NCI-H146 (cell line): ENCODE measurements at regions not wholly inside any gene's neighbourhood (a gene's known extent, or its start where the extent isn't known, plus 50 kb on each side); places are given as distances from the start of the nearest gene placed in this dataset.

Experiments
- DNase-seq: peaks from one replicate; lab custom pipeline; 2025; lab: John Stamatoyannopoulos, UW

GRCh38 chr1:213643360-213643759 is 344.4 kb upstream of the PROX1 start:
- DNase-seq = no peak

GRCh38 chr1:213647864-213648650 is 339.7 kb upstream of the PROX1 start:
- DNase-seq = no peak

GRCh38 chr1:213649373-213649772 is 338.4 kb upstream of the PROX1 start:
- DNase-seq = peak; percentile 83

- peak; percentile 59 for DNase-seq
Measured at GRCh38 chr1:213650603-213651002, 337.2 kb upstream of the PROX1 start.

GRCh38 chr1:213651077-213651476 is 336.7 kb upstream of the PROX1 start:
- DNase-seq = peak; percentile 59

- no peak for DNase-seq
Measured at GRCh38 chr1:213652109-213652508, 335.7 kb upstream of the PROX1 start.

GRCh38 chr1:213656039-213656438 is 331.7 kb upstream of the PROX1 start:
- no peak for DNase-seq

- no peak for DNase-seq
Measured at GRCh38 chr1:213656503-213656902, 331.3 kb upstream of the PROX1 start.

- no peak for DNase-seq
Measured at GRCh38 chr1:213657013-213657412, 330.8 kb upstream of the PROX1 start.

GRCh38 chr1:213657879-213658278 is 329.9 kb upstream of the PROX1 start:
- DNase-seq = no peak

- peak; percentile 12 for DNase-seq
Measured at GRCh38 chr1:213658457-213658856, 329.3 kb upstream of the PROX1 start.

- peak; percentile 11 for DNase-seq
Measured at GRCh38 chr1:213659580-213660547, 327.9 kb upstream of the PROX1 start.

- DNase-seq = no peak
Measured at GRCh38 chr1:213661302-213661701, 326.5 kb upstream of the PROX1 start.

- peak; percentile 86 for DNase-seq
Measured at GRCh38 chr1:213666113-213666512, 321.7 kb upstream of the PROX1 start.

- DNase-seq = no peak
Measured at GRCh38 chr1:213666922-213667321, 320.9 kb upstream of the PROX1 start.

- DNase-seq = no peak
Measured at GRCh38 chr1:213669512-213669911, 318.3 kb upstream of the PROX1 start.

- DNase-seq = peak; percentile 97
Measured at GRCh38 chr1:213669964-213670691, 317.6 kb upstream of the PROX1 start.

- DNase-seq = no peak
Measured at GRCh38 chr1:213670692-213671023, 317.1 kb upstream of the PROX1 start.

GRCh38 chr1:213675043-213675442 is 312.7 kb upstream of the PROX1 start:
- DNase-seq = no peak

GRCh38 chr1:213676736-213677135 is 311.0 kb upstream of the PROX1 start:
- DNase-seq = no peak

- DNase-seq = no peak
Measured at GRCh38 chr1:213678348-213678747, 309.4 kb upstream of the PROX1 start.

- DNase-seq = no peak
Measured at GRCh38 chr1:213678753-213679152, 309.0 kb upstream of the PROX1 start.
